ENCODE measurements at regions not wholly inside any gene's neighbourhood (a gene's known extent, or its start where the extent isn't known, plus 50 kb on each side); places are given as distances from the start of the nearest gene placed in this dataset.

GRCh38 chr14:66435683-66436082 is 50.5 kb upstream of the CCDC196 start:
- DNase-seq (ENCODE audit: extremely low read depth, low read depth, low spot score) = no peak
